Activated CD8-positive, alpha-beta memory T cell treated with anti-CD3 and anti-CD28 coated beads for 24 hours (primary cell): ENCODE measurements at regions not wholly inside any gene's neighbourhood (a gene's known extent, or its start where the extent isn't known, plus 50 kb on each side); places are given as distances from the start of the nearest gene placed in this dataset.

Experiments
- DNase-seq: peaks from one replicate; pipeline ENCODE4 v3.0.0-alpha.2; 2020

GRCh38 chr11:69977951-69978350 lies 100.2 kb upstream of the ANO1 start:
- DNase-seq = no peak

GRCh38 chr11:69978841-69979614 lies 99.1 kb upstream of the ANO1 start:
- DNase-seq = no peak

GRCh38 chr11:69979632-69980031 lies 98.5 kb upstream of the ANO1 start:
- DNase-seq = no peak

GRCh38 chr11:69981119-69981784 lies 96.9 kb upstream of the ANO1 start:
- DNase-seq = no peak

GRCh38 chr11:69982690-69983570 lies 95.2 kb upstream of the ANO1 start:
- no peak for DNase-seq

GRCh38 chr11:69983571-69983877 lies 94.6 kb upstream of the ANO1 start:
- DNase-seq = no peak

GRCh38 chr11:69983897-69984438 lies 94.1 kb upstream of the ANO1 start:
- no peak for DNase-seq

GRCh38 chr11:69984457-69985261 lies 93.5 kb upstream of the ANO1 start:
- no peak for DNase-seq

GRCh38 chr11:69985331-69985640 lies 92.8 kb upstream of the ANO1 start:
- no peak for DNase-seq

GRCh38 chr11:69985641-69986439 lies 92.3 kb upstream of the ANO1 start:
- no peak for DNase-seq

GRCh38 chr11:69986440-69986787 lies 91.7 kb upstream of the ANO1 start:
- DNase-seq = no peak

- DNase-seq = no peak
These were observed 91.3 kb upstream of the ANO1 start for GRCh38 chr11:69986830-69987229.

- no peak for DNase-seq
These were observed 86.1 kb upstream of the ANO1 start for GRCh38 chr11:69992026-69992425.

- DNase-seq = no peak
These were observed 85.0 kb upstream of the ANO1 start for GRCh38 chr11:69992943-69993694.

- DNase-seq = no peak
These were observed 83.3 kb upstream of the ANO1 start for GRCh38 chr11:69994810-69995209.

GRCh38 chr11:69995697-69996096 lies 82.4 kb upstream of the ANO1 start:
- DNase-seq = no peak

- DNase-seq = no peak
These were observed 81.7 kb upstream of the ANO1 start for GRCh38 chr11:69996451-69996850.

GRCh38 chr11:69997352-69997751 lies 80.8 kb upstream of the ANO1 start:
- DNase-seq = no peak

GRCh38 chr11:69999721-70000120 lies 78.4 kb upstream of the ANO1 start:
- no peak for DNase-seq

GRCh38 chr11:70000228-70000627 lies 77.9 kb upstream of the ANO1 start:
- no peak for DNase-seq

- DNase-seq = no peak
These were observed 76.9 kb upstream of the ANO1 start for GRCh38 chr11:70001246-70001645.
